AG09309 (cell line): ENCODE measurements at regions not wholly inside any gene's neighbourhood (a gene's known extent, or its start where the extent isn't known, plus 50 kb on each side); places are given as distances from the start of the nearest gene placed in this dataset.
"Not testable (repeated sequence)": the region's sequence is repeated elsewhere in the genome, so short reads cannot be mapped to it uniquely, and the experiment has no call there.

Source experiments
- DNase-seq: peaks from one replicate; pipeline ENCODE4 v3.0.0-alpha.2; 2010; ENCODE audit warnings: low read depth
- H3K4me3 ChIP-seq: 2 replicates; pipeline ENCODE4 v1.5.1; 2011; ENCODE audit warnings: mild to moderate bottlenecking, low read depth, low read length, moderate library complexity; ENCODE audit not compliant: control insufficient read depth
- CTCF ChIP-seq: IDR thresholded peaks from 2 replicates; pipeline ENCODE4 v1.5.1; 2011; ENCODE audit warnings: mild to moderate bottlenecking, low read depth, low read length, inconsistent platforms; ENCODE audit not compliant: insufficient read depth, control insufficient read depth; ENCODE audit errors: missing control alignments

- DNase-seq, H3K4me3 ChIP-seq: not testable (repeated sequence)
Measured at GRCh38 chrX:35221391-35221790, 278.8 kb downstream of the FAM47B start.

GRCh38 chrX:35244088-35244741, 301.6 kb downstream of the FAM47B start:
- H3K4me3 ChIP-seq: no peak overlapping the region
- no peak for DNase-seq

GRCh38 chrX:35244796-35245508, 302.4 kb downstream of the FAM47B start:
- no peak for TF ChIP-seq CTCF
- no peak for DNase-seq
- no peak overlapping the region for H3K4me3 ChIP-seq

More at GRCh38 chrX:35244088-35244741, 301.6 kb downstream of the FAM47B start:
- TF ChIP-seq CTCF: no peak

- no peak for TF ChIP-seq CTCF
- no peak overlapping the region for H3K4me3 ChIP-seq
- DNase-seq: no peak
Measured at GRCh38 chrX:35251226-35251625, 308.6 kb downstream of the FAM47B start.

- H3K4me3 ChIP-seq: no peak overlapping the region
- DNase-seq: no peak
- TF ChIP-seq CTCF: no peak
Measured at GRCh38 chrX:35276115-35276514, 333.5 kb downstream of the FAM47B start.

GRCh38 chrX:35285289-35285962, 342.8 kb downstream of the FAM47B start:
- DNase-seq: no peak
- TF ChIP-seq CTCF: no peak
- H3K4me3 ChIP-seq: no peak overlapping the region

GRCh38 chrX:35288657-35289056, 346.1 kb downstream of the FAM47B start:
- TF ChIP-seq CTCF: no peak
- no peak overlapping the region for H3K4me3 ChIP-seq
- DNase-seq: no peak
